Endothelial cell (in vitro differentiated cells): ENCODE measurements at regions not wholly inside any gene's neighbourhood (a gene's known extent, or its start where the extent isn't known, plus 50 kb on each side); places are given as distances from the start of the nearest gene placed in this dataset.
A peak's percentile ranks its signal among the peaks of the same experiment; 100 is the strongest.
"Not testable (repeated sequence)": the region's sequence is repeated elsewhere in the genome, so short reads cannot be mapped to it uniquely, and the experiment has no call there.

Source experiments
- DNase-seq: peaks from one replicate; pipeline ENCODE4 v3.0.0; 2021; ENCODE audit warnings: low spot score
- H3K27ac Mint-ChIP-seq: one replicate; pipeline ENCODE4 v1.8.0; 2021; ENCODE audit warnings: mixed read lengths, inconsistent platforms; ENCODE audit not compliant: unreplicated experiment
- H3K27me3 Mint-ChIP-seq: one replicate; pipeline ENCODE4 v1.8.0; 2021; ENCODE audit warnings: mild to moderate bottlenecking, moderate library complexity, mixed read lengths, inconsistent platforms; ENCODE audit not compliant: unreplicated experiment
- H3K36me3 Mint-ChIP-seq: one replicate; pipeline ENCODE4 v1.8.0; 2021; ENCODE audit warnings: mild to moderate bottlenecking, low read depth, mixed read lengths, inconsistent platforms; ENCODE audit not compliant: unreplicated experiment
- H3K4me1 Mint-ChIP-seq: one replicate; pipeline ENCODE4 v1.8.0; 2021; ENCODE audit warnings: mild to moderate bottlenecking, mixed read lengths, inconsistent platforms; ENCODE audit not compliant: unreplicated experiment
- H3K4me3 Mint-ChIP-seq: one replicate; pipeline ENCODE4 v1.8.0; 2021; ENCODE audit warnings: mild to moderate bottlenecking, mixed read lengths, inconsistent platforms; ENCODE audit not compliant: unreplicated experiment
- H3K9me3 Mint-ChIP-seq: one replicate; pipeline ENCODE4 v1.8.0; 2021; ENCODE audit warnings: mixed read lengths, inconsistent platforms; ENCODE audit not compliant: unreplicated experiment
- TF ChIP-seq, protein P1 (sequence below): fragments of 200-600 bp; sonication (generic); IDR thresholded peaks from one replicate; pipeline ENCODE4 v1.5.0; 2021; ENCODE audit warnings: antibody characterized with exemption; ENCODE audit not compliant: unreplicated experiment

- Mint-ChIP-seq H3K36me3 (no peaks in the 10 kb centered on the region), H3K9me3 (no peaks in the 10 kb centered on the region), H3K4me1 (no peaks in the 10 kb centered on the region), H3K4me3 (no peak overlapping the region), H3K27me3 (no peaks in the 10 kb centered on the region), H3K27ac (no peak overlapping the region)
- TF ChIP-seq, protein P1, sequence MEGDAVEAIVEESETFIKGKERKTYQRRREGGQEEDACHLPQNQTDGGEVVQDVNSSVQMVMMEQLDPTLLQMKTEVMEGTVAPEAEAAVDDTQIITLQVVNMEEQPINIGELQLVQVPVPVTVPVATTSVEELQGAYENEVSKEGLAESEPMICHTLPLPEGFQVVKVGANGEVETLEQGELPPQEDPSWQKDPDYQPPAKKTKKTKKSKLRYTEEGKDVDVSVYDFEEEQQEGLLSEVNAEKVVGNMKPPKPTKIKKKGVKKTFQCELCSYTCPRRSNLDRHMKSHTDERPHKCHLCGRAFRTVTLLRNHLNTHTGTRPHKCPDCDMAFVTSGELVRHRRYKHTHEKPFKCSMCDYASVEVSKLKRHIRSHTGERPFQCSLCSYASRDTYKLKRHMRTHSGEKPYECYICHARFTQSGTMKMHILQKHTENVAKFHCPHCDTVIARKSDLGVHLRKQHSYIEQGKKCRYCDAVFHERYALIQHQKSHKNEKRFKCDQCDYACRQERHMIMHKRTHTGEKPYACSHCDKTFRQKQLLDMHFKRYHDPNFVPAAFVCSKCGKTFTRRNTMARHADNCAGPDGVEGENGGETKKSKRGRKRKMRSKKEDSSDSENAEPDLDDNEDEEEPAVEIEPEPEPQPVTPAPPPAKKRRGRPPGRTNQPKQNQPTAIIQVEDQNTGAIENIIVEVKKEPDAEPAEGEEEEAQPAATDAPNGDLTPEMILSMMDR, result no peak
- no peak for DNase-seq
Observed at GRCh38 chrX:16067886-16068515, 55.4 kb upstream of the GRPR start.

- Mint-ChIP-seq H3K9me3 (no peaks in the 10 kb centered on the region), H3K27ac (no peak overlapping the region), H3K4me1 (no peaks in the 10 kb centered on the region), H3K4me3 (no peak overlapping the region), H3K27me3 (no peaks in the 10 kb centered on the region), H3K36me3 (no peaks in the 10 kb centered on the region)
- no peak for DNase-seq
- TF ChIP-seq, protein P1, result no peak
Observed at GRCh38 chrX:16063921-16064320, 59.4 kb upstream of the GRPR start.

DNA sequence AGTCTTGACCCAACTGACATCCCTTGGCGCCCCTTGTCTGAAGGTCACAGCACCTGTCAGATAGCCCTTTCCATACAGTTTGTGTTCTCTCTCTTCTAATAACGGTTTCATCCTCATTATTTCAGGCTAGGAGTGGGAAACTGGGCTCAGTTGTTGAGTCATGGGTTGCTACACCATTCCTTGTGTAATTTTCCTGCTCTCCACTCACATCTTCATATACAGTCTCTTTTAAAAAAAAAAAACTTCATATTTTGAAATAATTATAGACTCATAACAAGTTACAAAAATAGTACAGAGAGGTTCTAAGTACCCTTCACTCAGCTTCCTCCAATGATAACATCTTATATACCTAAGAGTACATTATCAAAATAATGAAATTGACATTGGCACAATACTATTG is 60.2 kb upstream of the GRPR start:
- H3K4me3 Mint-ChIP-seq, result no peak overlapping the region
- DNase-seq, result no peak
- no peaks in the 10 kb centered on the region for H3K36me3 Mint-ChIP-seq
- H3K27me3 Mint-ChIP-seq, result no peaks in the 10 kb centered on the region
- no peaks in the 10 kb centered on the region for H3K9me3 Mint-ChIP-seq
- no peaks in the 10 kb centered on the region for H3K4me1 Mint-ChIP-seq
- TF ChIP-seq, protein P1, result no peak
- no peak overlapping the region for H3K27ac Mint-ChIP-seq

DNA sequence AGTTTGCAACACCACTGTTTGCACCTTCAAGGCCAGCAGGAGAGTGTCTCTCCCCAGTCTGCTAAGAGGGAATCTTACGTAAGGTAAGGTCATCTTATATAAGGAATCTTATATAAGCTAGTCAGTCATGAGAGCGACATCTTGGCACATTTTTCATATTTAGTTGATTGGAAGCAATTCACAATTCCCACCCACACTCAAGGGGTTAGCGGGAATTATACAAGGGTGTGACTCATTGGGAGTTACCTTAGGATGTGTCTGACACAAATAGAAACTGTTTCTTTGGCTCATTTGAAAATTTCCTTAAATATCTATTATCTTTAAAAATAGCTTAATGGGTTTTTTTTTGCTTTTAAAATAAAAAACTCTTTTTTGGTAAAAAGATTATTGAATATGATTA is 62.1 kb upstream of the GRPR start:
- H3K36me3 Mint-ChIP-seq, result no peaks in the 10 kb centered on the region
- H3K27ac Mint-ChIP-seq, result no peak overlapping the region
- no peaks in the 10 kb centered on the region for H3K27me3 Mint-ChIP-seq
- H3K4me3 Mint-ChIP-seq, result no peak overlapping the region
- TF ChIP-seq, protein P1, result no peak
- no peaks in the 10 kb centered on the region for H3K9me3 Mint-ChIP-seq
- DNase-seq, result no peak
- H3K4me1 Mint-ChIP-seq, result no peaks in the 10 kb centered on the region

DNA sequence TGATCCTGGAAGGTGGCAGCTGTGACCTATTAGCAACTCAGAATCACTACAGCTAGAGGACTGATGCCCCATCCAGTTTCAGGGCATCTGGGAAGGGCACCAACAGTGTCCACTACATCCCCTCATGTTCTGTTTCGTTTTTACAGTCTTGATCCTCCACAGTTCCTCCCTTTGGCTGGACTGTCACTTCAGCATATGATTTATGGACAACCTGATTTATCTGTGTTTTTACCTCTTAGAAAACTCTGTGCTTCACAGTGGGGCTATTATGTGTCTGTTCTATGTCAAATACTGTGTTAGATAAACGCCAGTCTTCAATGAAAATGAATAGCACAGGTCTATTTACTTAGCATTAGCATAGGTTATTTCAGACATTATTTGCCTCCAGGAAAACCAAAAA is 63.1 kb upstream of the GRPR start:
- no peaks in the 10 kb centered on the region for H3K4me1 Mint-ChIP-seq
- no peak overlapping the region for H3K27ac Mint-ChIP-seq
- no peaks in the 10 kb centered on the region for H3K27me3 Mint-ChIP-seq
- no peaks in the 10 kb centered on the region for H3K36me3 Mint-ChIP-seq
- no peak overlapping the region for H3K4me3 Mint-ChIP-seq
- no peak for DNase-seq
- H3K9me3 Mint-ChIP-seq, result no peaks in the 10 kb centered on the region
- TF ChIP-seq, protein P1, result no peak

- not testable (repeated sequence) for H3K36me3 Mint-ChIP-seq, H3K27me3 Mint-ChIP-seq, DNase-seq, H3K9me3 Mint-ChIP-seq, H3K4me1 Mint-ChIP-seq, H3K4me3 Mint-ChIP-seq
- H3K27ac Mint-ChIP-seq, result peak overlapping the region; percentile 30
Observed at GRCh38 chrX:16049126-16049525, 74.2 kb upstream of the GRPR start.
